ENCODE measurements at regions not wholly inside any gene's neighbourhood (a gene's known extent, or its start where the extent isn't known, plus 50 kb on each side); places are given as distances from the start of the nearest gene placed in this dataset.

GRCh38 chr3:139109271-139109670, 64.6 kb upstream of the PRR23C start:
- WGBS (ENCODE audit: low lambda C conversion rate): 10% methylated on average over 3 of the region's 5 CpGs
- in situ Hi-C loops (cut with HindIII; ENCODE audit: extremely low pct_ligation_motif_present, low pct_unique_long_range_greater_than_20kb) (loop anchor here (5.0 kb wide), 1 partner anchor 93 kb away; no protein-coding TSS in a partner anchor), intact Hi-C loops (cut with micrococcal nuclease; ENCODE audit: unreplicated experiment) (no loop called here)
- H3K79me2 ChIP-seq (ENCODE audit: insufficient read depth, low read length): no peaks in the 10 kb centered on the region
- H3K4me2 ChIP-seq (ENCODE audit: low read depth, low read length): no peak overlapping the region
- no peak for ATAC-seq
- CTCF ChIA-PET (ENCODE audit: low intra/inter-chr PET ratio, low total read pairs): no interaction called here
- POLR2A ChIA-PET: no interaction called here
- H3K9me3 ChIP-seq (ENCODE audit: low read length): no peaks in the 10 kb centered on the region
- H4K20me1 ChIP-seq (ENCODE audit: insufficient read depth, low read length): no peaks in the 10 kb centered on the region
- no peak overlapping the region for H3K9ac ChIP-seq (ENCODE audit: insufficient read depth, low read depth, low read length)
- no peak for DNase-seq (ENCODE audit: low spot score)
- no peaks in the 10 kb centered on the region for H3K36me3 ChIP-seq (replicated peaks in 1 of 2; ENCODE audit: control insufficient read depth in 1 of 2, insufficient read depth in 2 of 2, low read length in 2 of 2)
- no peak for TF ChIP-seq PAF1 (CRISPR knock-in tag; IDR thresholded peaks at IDR 0.05)
- no peak for TF ChIP-seq ZNF468 (CRISPR knock-in tag; IDR thresholded peaks at IDR 0.05)
- TF ChIP-seq SALL2 (CRISPR knock-in tag; IDR thresholded peaks at IDR 0.05): no peak
- no peak for TF ChIP-seq ZNF251 (CRISPR knock-in tag; IDR thresholded peaks at IDR 0.05)
- TF ChIP-seq POGZ (CRISPR knock-in tag; IDR thresholded peaks at IDR 0.05): no peak
- no peak for TF ChIP-seq ZKSCAN1 (IDR thresholded peaks at IDR 0.05; ENCODE audit: low read length)
- TF ChIP-seq GMEB1 (CRISPR knock-in tag; IDR thresholded peaks at IDR 0.05; ENCODE audit: borderline replicate concordance): no peak
- TF ChIP-seq SNAPC4 (CRISPR knock-in tag; IDR thresholded peaks at IDR 0.05): no peak
- TF ChIP-seq MED1 (CRISPR knock-in tag; IDR thresholded peaks at IDR 0.05): no peak
- TF ChIP-seq HOXA9 (CRISPR knock-in tag; IDR thresholded peaks at IDR 0.05; ENCODE audit: borderline replicate concordance): no peak
- no peak for TF ChIP-seq SOX5 (CRISPR knock-in tag; IDR thresholded peaks at IDR 0.05; ENCODE audit: borderline replicate concordance)
- no peak for TF ChIP-seq E2F1 (CRISPR knock-in tag; IDR thresholded peaks at IDR 0.05)
- no peak for TF ChIP-seq FIP1L1 (IDR thresholded peaks at IDR 0.05; ENCODE audit: borderline replicate concordance, insufficient read depth, low read depth, low read length)
- no peak for TF ChIP-seq ZFAT (CRISPR knock-in tag; conservative IDR thresholded peaks at IDR 0.05)
- TF ChIP-seq ZC3H13 (CRISPR knock-in tag; IDR thresholded peaks at IDR 0.05): no peak
- TF ChIP-seq CREM (IDR thresholded peaks at IDR 0.05): no peak
- TF ChIP-seq CREM (CRISPR knock-in tag; IDR thresholded peaks at IDR 0.05): no peak
- TF ChIP-seq NCOA2 (CRISPR knock-in tag; IDR thresholded peaks at IDR 0.05): no peak
- H3K4me3 ChIP-seq (replicated peaks in 1 of 3; ENCODE audit: insufficient read depth in 1 of 3, low read depth in 2 of 3, low read length in 3 of 3): no peak overlapping the region
- no peak overlapping the region for H2AFZ ChIP-seq (ENCODE audit: low read length)
- FAIRE-seq: no peak
- no peak overlapping the region for H3K27ac ChIP-seq (ENCODE audit: extremely low read length, insufficient read depth, low read length)
- BruUV-seq (replicated peaks): no TSS peak
- H3K4me1 ChIP-seq (ENCODE audit: insufficient read depth, low read length): peaks cover 29% of the 10 kb centered on the region
- peaks cover 0 to 27% of the 10 kb centered on the region in 2 experiments; a peak in 3 of 5 replicates for H3K27me3 ChIP-seq (ENCODE audit: control insufficient read depth in 1 of 2, insufficient read depth in 2 of 2, low read length in 2 of 2)
